Hepatocyte (in vitro differentiated cells): ENCODE measurements at regions not wholly inside any gene's neighbourhood (a gene's known extent, or its start where the extent isn't known, plus 50 kb on each side); places are given as distances from the start of the nearest gene placed in this dataset.

Experiments used
- DNase-seq: peaks from one replicate; pipeline ENCODE4 v3.0.0-alpha.2; 2016; ENCODE audit warnings: low spot score
- H2AFZ ChIP-seq: fragments of 200-600 bp; sonication (generic); 2 replicates; pipeline ENCODE4 v1.6.0; 2016; ENCODE audit warnings: antibody characterized with exemption, mild to moderate bottlenecking
- H3K27ac ChIP-seq: fragments of 200-600 bp; sonication (generic); 2 replicates; pipeline ENCODE4 v1.5.1; 2016; ENCODE audit warnings: mild to moderate bottlenecking
- H3K27me3 ChIP-seq: fragments of 200-600 bp; sonication (generic); 2 replicates; pipeline ENCODE4 v1.6.1; 2016
- H3K36me3 ChIP-seq: fragments of 200-600 bp; sonication (generic); replicated peaks from 2 replicates; pipeline ENCODE4 v1.5.1; 2016; ENCODE audit warnings: low read depth; ENCODE audit not compliant: insufficient read depth
- H3K4me1 ChIP-seq: fragments of 200-600 bp; sonication (generic); 2 replicates; pipeline ENCODE4 v1.5.1; 2016; ENCODE audit warnings: mild to moderate bottlenecking, moderate library complexity; ENCODE audit not compliant: insufficient read depth
- H3K4me2 ChIP-seq: fragments of 200-600 bp; sonication (generic); 2 replicates; pipeline ENCODE4 v1.6.0; 2016
- H3K4me3 ChIP-seq: fragments of 200-600 bp; sonication (generic); 2 replicates; pipeline ENCODE4 v1.5.1; 2016; ENCODE audit warnings: mild to moderate bottlenecking
- H3K79me2 ChIP-seq: fragments of 200-600 bp; sonication (generic); 2 replicates; pipeline ENCODE4 v1.6.0; 2017; ENCODE audit warnings: mild to moderate bottlenecking
- H3K9me2 ChIP-seq: fragments of 200-600 bp; sonication (generic); replicated peaks from 2 replicates; pipeline ENCODE4 v1.6.0; 2017; ENCODE audit warnings: mild to moderate bottlenecking; ENCODE audit not compliant: insufficient read depth
- H3K9me3 ChIP-seq: fragments of 200-600 bp; sonication (generic); 2 replicates; pipeline ENCODE4 v1.5.1; 2016; ENCODE audit warnings: low read depth, mild to moderate bottlenecking
- H4K20me1 ChIP-seq: fragments of 200-600 bp; sonication (generic); 2 replicates; pipeline ENCODE4 v1.6.0; 2016; ENCODE audit warnings: mild to moderate bottlenecking; ENCODE audit not compliant: insufficient read depth, poor library complexity, severe bottlenecking
- CTCF ChIP-seq: fragments of 200-600 bp; sonication (generic); IDR thresholded peaks from 2 replicates; pipeline ENCODE4 v1.5.1; 2016; ENCODE audit warnings: antibody characterized with exemption, mild to moderate bottlenecking; ENCODE audit not compliant: poor library complexity
- EZH2 ChIP-seq: fragments of 200-600 bp; sonication (generic); IDR thresholded peaks from 2 replicates; pipeline ENCODE4 v1.6.1; 2016; ENCODE audit warnings: antibody characterized with exemption, mild to moderate bottlenecking, borderline replicate concordance
- EZH2phosphoT487 ChIP-seq: fragments of 200-600 bp; sonication (generic); IDR thresholded peaks from one replicate; pipeline ENCODE4 v1.6.1; 2018; ENCODE audit warnings: antibody characterized with exemption, mild to moderate bottlenecking, low read depth, moderate library complexity; ENCODE audit not compliant: unreplicated experiment, severe bottlenecking
- WGBS: methylation state at CpG from one replicate; pipeline ENCODE4 v1.1.6; 2016; ENCODE audit warnings: low lambda C conversion rate; ENCODE audit errors: missing lambda C conversion rate; 5-methylcytosine and 5-hydroxymethylcytosine counted together

DNA sequence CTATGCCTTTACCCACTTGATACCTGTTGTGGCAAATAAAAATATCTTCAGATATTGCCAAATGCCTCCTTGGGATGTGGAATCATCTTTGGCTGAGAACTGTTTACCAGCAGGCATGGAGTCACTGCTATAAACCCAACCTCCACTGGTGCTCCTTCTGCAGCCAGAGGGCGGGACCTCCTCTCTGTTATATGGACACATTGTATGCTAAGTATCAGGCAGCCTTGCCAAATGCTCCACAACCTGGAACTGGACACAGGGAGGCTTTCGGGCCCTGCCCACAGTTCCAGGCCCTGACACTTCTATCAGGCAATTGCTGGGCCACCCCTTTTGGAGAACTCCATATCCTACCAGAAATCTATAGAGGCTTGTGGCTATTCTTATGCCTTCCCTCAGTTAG, 201.0 kb downstream of the TMX1 start:
- 93% methylated on average over 2 of the region's 2 CpGs for WGBS
- Histone ChIP-seq H3K9me2 (no peaks in the 10 kb centered on the region), H3K36me3 (no peaks in the 10 kb centered on the region), H4K20me1 (no peaks in the 10 kb centered on the region), H3K4me3 (no peak overlapping the region), H3K4me2 (no peak overlapping the region), H2AFZ (no peak overlapping the region), H3K27ac (no peak overlapping the region), H3K9me3 (no peaks in the 10 kb centered on the region), H3K27me3 (no peaks in the 10 kb centered on the region), H3K79me2 (no peaks in the 10 kb centered on the region), H3K4me1 (peaks cover 9% of the 10 kb centered on the region)
- DNase-seq, result no peak
- no peak for TF ChIP-seq CTCF
- no peak for TF ChIP-seq EZH2phosphoT487
- TF ChIP-seq EZH2, result no peak

DNA sequence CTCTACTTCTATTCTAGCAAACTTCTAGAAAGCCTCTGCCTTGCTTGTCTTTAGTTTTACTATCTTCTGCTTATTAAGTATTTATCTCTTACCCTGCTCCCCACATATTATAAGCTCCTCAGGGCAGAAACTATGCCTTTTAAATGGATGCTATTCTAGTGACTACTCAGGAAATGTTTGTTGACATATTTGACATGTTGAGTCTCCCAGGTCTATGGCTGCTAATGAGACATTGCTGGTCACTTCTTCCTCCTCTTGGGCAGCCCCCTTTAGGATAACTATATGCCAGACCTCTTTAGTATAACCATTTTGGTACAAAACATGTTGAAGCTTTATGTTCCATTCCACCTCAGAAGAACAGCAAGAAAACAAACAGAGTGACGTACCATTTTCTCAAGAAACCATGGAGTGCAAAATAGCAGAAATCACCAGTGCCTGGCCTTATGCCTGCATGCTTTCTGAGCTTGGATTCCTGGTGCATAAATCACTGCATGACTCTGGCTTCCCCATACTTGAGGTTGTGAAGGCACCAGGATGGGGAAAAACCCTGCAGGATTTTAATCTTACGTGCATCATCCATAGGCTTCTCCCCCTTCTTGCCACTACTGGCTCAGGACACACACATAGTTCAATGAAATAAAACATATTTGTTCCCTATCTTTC, 202.6 kb downstream of the TMX1 start:
- H3K9me3 ChIP-seq, result no peaks in the 10 kb centered on the region
- H3K79me2 ChIP-seq, result no peaks in the 10 kb centered on the region
- H3K4me3 ChIP-seq, result no peak overlapping the region
- no peaks in the 10 kb centered on the region for H3K27me3 ChIP-seq
- H3K27ac ChIP-seq, result peak overlapping the region; percentile 39
- H3K4me1 ChIP-seq, result peaks cover 9% of the 10 kb centered on the region
- H3K36me3 ChIP-seq, result no peaks in the 10 kb centered on the region
- no peaks in the 10 kb centered on the region for H3K9me2 ChIP-seq
- TF ChIP-seq EZH2 (no peak), EZH2phosphoT487 (no peak), CTCF (no peak)
- DNase-seq, result peak; percentile 40
- WGBS, result 54% methylated on average over 2 of the region's 2 CpGs
- H2AFZ ChIP-seq, result no peak overlapping the region
- H4K20me1 ChIP-seq, result no peaks in the 10 kb centered on the region
- no peak overlapping the region for H3K4me2 ChIP-seq

- no peak overlapping the region for H3K4me2 ChIP-seq
- H2AFZ ChIP-seq, result no peak overlapping the region
- no peaks in the 10 kb centered on the region for H3K36me3 ChIP-seq
- no peaks in the 10 kb centered on the region for H3K9me2 ChIP-seq
- no peak for DNase-seq
- no peaks in the 10 kb centered on the region for H3K27me3 ChIP-seq
- no peak overlapping the region for H3K4me3 ChIP-seq
- TF ChIP-seq EZH2phosphoT487 (no peak), EZH2 (no peak), CTCF (no peak)
- 90% methylated on average over 5 of the region's 5 CpGs for WGBS
- H3K9me3 ChIP-seq, result no peaks in the 10 kb centered on the region
- H4K20me1 ChIP-seq, result no peaks in the 10 kb centered on the region
- peaks cover 9% of the 10 kb centered on the region for H3K4me1 ChIP-seq
- no peaks in the 10 kb centered on the region for H3K79me2 ChIP-seq
- peak overlapping the region; percentile 9 for H3K27ac ChIP-seq
Measured at GRCh38 chr14:51443195-51444018, 203.4 kb downstream of the TMX1 start.
